ENCODE measurements at regions not wholly inside any gene's neighbourhood (a gene's known extent, or its start where the extent isn't known, plus 50 kb on each side); places are given as distances from the start of the nearest gene placed in this dataset.

DNA sequence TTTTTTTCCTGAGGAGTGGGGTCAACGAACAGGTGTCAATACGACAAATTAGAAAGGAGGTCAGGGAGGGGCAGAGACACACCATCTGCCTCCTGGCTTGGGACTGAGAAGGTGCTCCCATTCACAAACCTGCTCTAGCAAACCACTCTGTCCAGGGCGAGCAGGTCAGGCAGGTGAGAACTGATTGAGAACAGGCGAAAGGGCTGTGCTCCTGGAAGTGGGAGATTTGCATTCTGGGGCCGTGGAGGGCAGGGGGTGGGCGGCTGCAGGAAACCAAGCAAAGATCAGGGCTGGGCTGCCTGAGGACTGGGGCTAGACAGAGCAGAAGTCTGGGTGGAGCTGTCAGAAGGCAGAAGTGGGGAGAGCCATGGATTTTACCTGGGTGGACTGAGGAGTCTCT lies 98.9 kb upstream of the NLRP1 start:
- no peaks in the 10 kb centered on the region for H3F3A ChIP-seq (replicated peaks; ENCODE audit: low read depth)
- no peak overlapping the region for H3K4me2 ChIP-seq
- TF ChIP-seq ZNF114 (CRISPR knock-in tag; IDR thresholded peaks at IDR 0.05) (no peak), POLR2AphosphoS5 (IDR thresholded peaks at IDR 0.05; ENCODE audit: low read depth) (no peak), EZH2 (IDR thresholded peaks at IDR 0.05; ENCODE audit: low read depth, unreplicated experiment) (no peak), EZH2phosphoT487 (IDR thresholded peaks at IDR 0.05; ENCODE audit: unreplicated experiment) (no peak), STAT1 (IDR thresholded peaks at IDR 0.05; ENCODE audit: unreplicated experiment) (no peak), NANOG (IDR thresholded peaks at IDR 0.05; ENCODE audit: borderline replicate concordance) (no peak)
- TF ChIP-seq, protein P1, sequence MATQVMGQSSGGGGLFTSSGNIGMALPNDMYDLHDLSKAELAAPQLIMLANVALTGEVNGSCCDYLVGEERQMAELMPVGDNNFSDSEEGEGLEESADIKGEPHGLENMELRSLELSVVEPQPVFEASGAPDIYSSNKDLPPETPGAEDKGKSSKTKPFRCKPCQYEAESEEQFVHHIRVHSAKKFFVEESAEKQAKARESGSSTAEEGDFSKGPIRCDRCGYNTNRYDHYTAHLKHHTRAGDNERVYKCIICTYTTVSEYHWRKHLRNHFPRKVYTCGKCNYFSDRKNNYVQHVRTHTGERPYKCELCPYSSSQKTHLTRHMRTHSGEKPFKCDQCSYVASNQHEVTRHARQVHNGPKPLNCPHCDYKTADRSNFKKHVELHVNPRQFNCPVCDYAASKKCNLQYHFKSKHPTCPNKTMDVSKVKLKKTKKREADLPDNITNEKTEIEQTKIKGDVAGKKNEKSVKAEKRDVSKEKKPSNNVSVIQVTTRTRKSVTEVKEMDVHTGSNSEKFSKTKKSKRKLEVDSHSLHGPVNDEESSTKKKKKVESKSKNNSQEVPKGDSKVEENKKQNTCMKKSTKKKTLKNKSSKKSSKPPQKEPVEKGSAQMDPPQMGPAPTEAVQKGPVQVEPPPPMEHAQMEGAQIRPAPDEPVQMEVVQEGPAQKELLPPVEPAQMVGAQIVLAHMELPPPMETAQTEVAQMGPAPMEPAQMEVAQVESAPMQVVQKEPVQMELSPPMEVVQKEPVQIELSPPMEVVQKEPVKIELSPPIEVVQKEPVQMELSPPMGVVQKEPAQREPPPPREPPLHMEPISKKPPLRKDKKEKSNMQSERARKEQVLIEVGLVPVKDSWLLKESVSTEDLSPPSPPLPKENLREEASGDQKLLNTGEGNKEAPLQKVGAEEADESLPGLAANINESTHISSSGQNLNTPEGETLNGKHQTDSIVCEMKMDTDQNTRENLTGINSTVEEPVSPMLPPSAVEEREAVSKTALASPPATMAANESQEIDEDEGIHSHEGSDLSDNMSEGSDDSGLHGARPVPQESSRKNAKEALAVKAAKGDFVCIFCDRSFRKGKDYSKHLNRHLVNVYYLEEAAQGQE (IDR thresholded peaks at IDR 0.05; ENCODE audit: unreplicated experiment), result no peak
- TF ChIP-seq, protein P2, sequence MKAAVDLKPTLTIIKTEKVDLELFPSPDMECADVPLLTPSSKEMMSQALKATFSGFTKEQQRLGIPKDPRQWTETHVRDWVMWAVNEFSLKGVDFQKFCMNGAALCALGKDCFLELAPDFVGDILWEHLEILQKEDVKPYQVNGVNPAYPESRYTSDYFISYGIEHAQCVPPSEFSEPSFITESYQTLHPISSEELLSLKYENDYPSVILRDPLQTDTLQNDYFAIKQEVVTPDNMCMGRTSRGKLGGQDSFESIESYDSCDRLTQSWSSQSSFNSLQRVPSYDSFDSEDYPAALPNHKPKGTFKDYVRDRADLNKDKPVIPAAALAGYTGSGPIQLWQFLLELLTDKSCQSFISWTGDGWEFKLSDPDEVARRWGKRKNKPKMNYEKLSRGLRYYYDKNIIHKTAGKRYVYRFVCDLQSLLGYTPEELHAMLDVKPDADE (IDR thresholded peaks at IDR 0.05), result no peak
- TF ChIP-seq, protein P3, sequence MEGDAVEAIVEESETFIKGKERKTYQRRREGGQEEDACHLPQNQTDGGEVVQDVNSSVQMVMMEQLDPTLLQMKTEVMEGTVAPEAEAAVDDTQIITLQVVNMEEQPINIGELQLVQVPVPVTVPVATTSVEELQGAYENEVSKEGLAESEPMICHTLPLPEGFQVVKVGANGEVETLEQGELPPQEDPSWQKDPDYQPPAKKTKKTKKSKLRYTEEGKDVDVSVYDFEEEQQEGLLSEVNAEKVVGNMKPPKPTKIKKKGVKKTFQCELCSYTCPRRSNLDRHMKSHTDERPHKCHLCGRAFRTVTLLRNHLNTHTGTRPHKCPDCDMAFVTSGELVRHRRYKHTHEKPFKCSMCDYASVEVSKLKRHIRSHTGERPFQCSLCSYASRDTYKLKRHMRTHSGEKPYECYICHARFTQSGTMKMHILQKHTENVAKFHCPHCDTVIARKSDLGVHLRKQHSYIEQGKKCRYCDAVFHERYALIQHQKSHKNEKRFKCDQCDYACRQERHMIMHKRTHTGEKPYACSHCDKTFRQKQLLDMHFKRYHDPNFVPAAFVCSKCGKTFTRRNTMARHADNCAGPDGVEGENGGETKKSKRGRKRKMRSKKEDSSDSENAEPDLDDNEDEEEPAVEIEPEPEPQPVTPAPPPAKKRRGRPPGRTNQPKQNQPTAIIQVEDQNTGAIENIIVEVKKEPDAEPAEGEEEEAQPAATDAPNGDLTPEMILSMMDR (conservative IDR thresholded peaks at IDR 0.05; ENCODE audit: low read depth in 2 of 2), result no peak
- no peaks in the 10 kb centered on the region for H3K27me3 ChIP-seq (ENCODE audit: insufficient read depth)
- peaks cover 8% of the 10 kb centered on the region; the same call in 1 of the 2 replicates for H3K4me1 ChIP-seq (ENCODE audit: insufficient read depth)
- no peaks in the 10 kb centered on the region for H3K79me2 ChIP-seq (replicated peaks; ENCODE audit: insufficient read depth)
- 0 out of 2 replicates have a peak overlapping the region, but pooled peaks have one; percentile 78 for H2AFZ ChIP-seq
- no peaks in the 10 kb centered on the region for H3K9me2 ChIP-seq (ENCODE audit: insufficient read depth)
- Mint-ChIP-seq H3K27me3 (ENCODE audit: insufficient read depth, low read depth, poor library complexity) (peaks cover 4% of the 10 kb centered on the region), H3K4me3 (no peak overlapping the region), H3K9me3 (peaks cover 3% of the 10 kb centered on the region; the same call in 2 of the 3 replicates), H3K4me1 (peaks cover 18% of the 10 kb centered on the region), H3K36me3 (ENCODE audit: low read depth) (no peaks in the 10 kb centered on the region), H3K27ac (peak overlapping the region; percentile 71)
- H3K4me3 ChIP-seq, result no peak overlapping the region
- DNase-seq (ENCODE audit: low spot score) (no peak), ATAC-seq (peak; percentile 32; the same call in 2 of the 3 replicates)
- no peak overlapping the region for H3K27ac ChIP-seq (ENCODE audit: low read depth)
- no peaks in the 10 kb centered on the region for H4K20me1 ChIP-seq (replicated peaks; ENCODE audit: insufficient read depth)
- no peaks in the 10 kb centered on the region for H3K36me3 ChIP-seq (ENCODE audit: insufficient read depth)
